ENCODE measurements at regions not wholly inside any gene's neighbourhood (a gene's known extent, or its start where the extent isn't known, plus 50 kb on each side); places are given as distances from the start of the nearest gene placed in this dataset.

DNA sequence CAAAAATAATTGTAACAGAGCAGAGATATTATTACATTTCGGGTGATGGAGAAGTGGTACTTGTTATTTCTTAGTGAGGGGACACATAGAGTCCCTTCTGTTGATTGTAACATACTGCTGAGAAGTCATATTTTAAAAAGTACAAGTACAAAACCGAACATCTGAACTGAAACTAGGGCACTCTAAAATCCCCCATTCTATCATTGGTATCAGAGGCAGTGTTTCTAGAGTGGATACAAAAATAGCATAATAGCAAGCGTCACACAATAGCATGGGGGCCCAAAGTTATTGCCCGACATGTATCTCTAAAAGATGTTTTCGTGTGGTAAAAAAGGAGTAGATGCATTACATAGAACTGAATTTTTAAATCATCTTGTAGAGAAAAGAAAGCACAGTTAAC is 502.1 kb upstream of the SLC10A2 start:
- no peak for DNase-seq (ENCODE audit: low read depth)
- H3K4me3 ChIP-seq (ENCODE audit: control insufficient read depth, low read depth, low read length): no peak overlapping the region
- TF ChIP-seq CTCF (IDR thresholded peaks at IDR 0.05; ENCODE audit: control insufficient read depth, insufficient read depth, low read depth, low read length, missing control alignments): no peak

GRCh38 chr13:103557878-103558277 is 491.7 kb upstream of the SLC10A2 start:
- no peak overlapping the region for H3K4me3 ChIP-seq (ENCODE audit: control insufficient read depth, low read depth, low read length)

GRCh38 chr13:103556681-103557080 is 490.5 kb upstream of the SLC10A2 start:
- no peak for TF ChIP-seq CTCF (IDR thresholded peaks at IDR 0.05; ENCODE audit: control insufficient read depth, insufficient read depth, low read depth, low read length, missing control alignments)
- DNase-seq (ENCODE audit: low read depth): no peak
- no peak overlapping the region for H3K4me3 ChIP-seq (ENCODE audit: control insufficient read depth, low read depth, low read length)

More at GRCh38 chr13:103557878-103558277, 491.7 kb upstream of the SLC10A2 start:
- TF ChIP-seq CTCF (IDR thresholded peaks at IDR 0.05; ENCODE audit: control insufficient read depth, insufficient read depth, low read depth, low read length, missing control alignments): no peak
- no peak for DNase-seq (ENCODE audit: low read depth)

DNA sequence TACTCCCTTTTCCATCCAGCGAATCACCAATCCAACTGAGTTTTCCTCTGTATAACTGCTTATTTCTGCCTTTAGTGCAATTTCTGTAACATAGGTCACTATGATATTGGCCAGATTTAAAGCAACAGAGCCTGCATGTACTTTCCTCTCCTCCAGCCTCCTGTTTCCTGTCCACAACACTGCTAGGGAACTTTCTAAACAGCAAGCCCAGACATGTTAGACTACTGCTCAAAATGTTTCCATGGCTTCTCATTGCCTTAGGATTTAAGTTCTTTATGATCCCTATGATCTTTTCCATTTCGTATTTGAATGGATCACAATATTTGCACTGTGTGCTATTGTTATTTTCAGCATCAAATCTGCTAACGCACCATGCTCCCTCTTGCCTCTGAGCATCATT is 481.7 kb upstream of the SLC10A2 start:
- no peak overlapping the region for H3K4me3 ChIP-seq (ENCODE audit: control insufficient read depth, low read depth, low read length)
- no peak for TF ChIP-seq CTCF (IDR thresholded peaks at IDR 0.05; ENCODE audit: control insufficient read depth, insufficient read depth, low read depth, low read length, missing control alignments)
- DNase-seq (ENCODE audit: low read depth): no peak

- no peak for DNase-seq (ENCODE audit: low read depth)
- H3K4me3 ChIP-seq (ENCODE audit: control insufficient read depth, low read depth, low read length): no peak overlapping the region
- TF ChIP-seq CTCF (IDR thresholded peaks at IDR 0.05; ENCODE audit: control insufficient read depth, insufficient read depth, low read depth, low read length, missing control alignments): no peak
Observed at GRCh38 chr13:103546271-103546670, 480.1 kb upstream of the SLC10A2 start.

DNA sequence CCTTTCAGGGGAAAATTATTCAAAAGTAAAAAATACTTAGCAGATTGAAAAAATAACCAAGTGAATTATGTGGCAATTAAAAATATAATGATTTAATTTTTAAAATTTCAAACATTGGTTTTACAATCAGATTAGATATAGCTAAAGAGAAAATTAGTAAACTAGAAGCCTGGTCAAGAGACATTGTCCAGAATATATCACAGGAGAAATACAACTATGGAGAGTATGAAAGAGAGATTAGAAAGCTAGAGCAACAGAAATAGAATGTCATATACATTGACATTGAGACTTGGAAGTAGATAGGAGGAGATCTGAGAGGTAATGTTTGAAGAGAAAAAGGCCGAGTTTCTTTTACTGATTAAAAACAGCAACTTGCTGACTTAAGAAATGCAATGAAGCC is 476.4 kb upstream of the SLC10A2 start:
- H3K4me3 ChIP-seq (ENCODE audit: control insufficient read depth, low read depth, low read length): no peak overlapping the region
- TF ChIP-seq CTCF (IDR thresholded peaks at IDR 0.05; ENCODE audit: control insufficient read depth, insufficient read depth, low read depth, low read length, missing control alignments): no peak
- no peak for DNase-seq (ENCODE audit: low read depth)

DNA sequence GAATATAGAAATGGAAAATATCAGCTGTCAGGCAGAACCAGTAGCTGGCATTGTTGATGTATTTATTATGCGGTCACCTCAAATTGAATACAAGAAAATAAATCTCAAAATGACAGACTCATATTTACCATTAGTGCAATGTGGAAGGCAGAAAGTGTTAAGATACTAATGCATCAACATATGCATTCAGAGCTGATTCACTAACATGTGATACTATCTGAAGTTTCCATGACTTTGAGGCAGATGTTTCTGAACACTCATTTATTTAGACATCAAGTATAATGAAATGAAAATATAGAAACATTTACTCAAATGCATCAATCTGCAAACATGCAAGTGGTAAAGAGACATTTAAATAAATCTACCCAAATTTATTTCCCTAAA is 474.2 kb upstream of the SLC10A2 start:
- H3K4me3 ChIP-seq (ENCODE audit: control insufficient read depth, low read depth, low read length): no peak overlapping the region
- no peak for DNase-seq (ENCODE audit: low read depth)
- no peak for TF ChIP-seq CTCF (IDR thresholded peaks at IDR 0.05; ENCODE audit: control insufficient read depth, insufficient read depth, low read depth, low read length, missing control alignments)

Measured in AG09309 (cell line).